Tibial nerve (tissue), 4 donors: ENCODE measurements at regions not wholly inside any gene's neighbourhood (a gene's known extent, or its start where the extent isn't known, plus 50 kb on each side); places are given as distances from the start of the nearest gene placed in this dataset.

Source experiments
- DNase-seq, 2 donors: peaks; one replicate each; pipeline ENCODE4 v3.0.0-alpha.2; 2019; ENCODE audit warnings: low spot score in 2 of 2
- H3K27ac ChIP-seq, 4 donors: fragments of 200-600 bp; sonication (generic) in 3 of 4; one replicate each; pipeline ENCODE4 v1.5.1; 2017 to 2019; ENCODE audit warnings: mild to moderate bottlenecking in 1 of 4
- H3K27me3 ChIP-seq, 2 donors: fragments of 200-600 bp; sonication (generic) in 1 of 2; one replicate each; pipeline versions ENCODE4 v1.5.1 to v1.6.0; 2017 to 2019
- H3K36me3 ChIP-seq, 3 donors: fragments of 200-600 bp; sonication (generic); one replicate each; pipeline ENCODE4 v1.5.1; 2018 to 2019
- H3K4me1 ChIP-seq, 4 donors: fragments of 200-600 bp; sonication (generic) in 3 of 4; one replicate each; pipeline ENCODE4 v1.5.1; 2017 to 2019
- H3K4me3 ChIP-seq, 4 donors: fragments of 200-600 bp; sonication (generic) in 3 of 4; one replicate each; pipeline ENCODE4 v1.5.1; 2017 to 2019; ENCODE audit warnings: mild to moderate bottlenecking in 1 of 4, moderate library complexity in 1 of 4
- H3K9me3 ChIP-seq, 4 donors: fragments of 200-600 bp; sonication (generic) in 3 of 4; one replicate each; pipeline ENCODE4 v1.5.1; 2017 to 2019
- CTCF ChIP-seq, 5 experiments: fragments of 200-600 bp in 3 of 5; fragments of 450-650 bp in 2 of 5; sonication (generic) in 3 of 5; IDR thresholded peaks; one replicate each; pipeline ENCODE4 v1.5.1; 2016 to 2019; ENCODE audit warnings: antibody characterized with exemption in 5 of 5, mild to moderate bottlenecking in 3 of 5, moderate library complexity in 2 of 5
- EP300 ChIP-seq, 2 donors: sonication (generic); formaldehyde crosslinking; IDR thresholded peaks; one replicate each; pipeline ENCODE4 v1.6.1; 2017; ENCODE audit warnings: antibody characterized with exemption in 2 of 2, mild to moderate bottlenecking in 1 of 2
- POLR2A ChIP-seq, 2 donors: fragments of 450-650 bp; IDR thresholded peaks; one replicate each; pipeline ENCODE4 v1.6.1; 2017; ENCODE audit warnings: antibody characterized with exemption in 2 of 2, mild to moderate bottlenecking in 2 of 2, moderate library complexity in 2 of 2
- WGBS, 2 donors: methylation state at CpG; one replicate each; pipeline ENCODE4 v1.1.5; 2018; 5-methylcytosine and 5-hydroxymethylcytosine counted together

- no peaks in the 10 kb centered on the region for H3K4me1 ChIP-seq
- H3K27ac ChIP-seq: no peak overlapping the region
- DNase-seq: no peak
- TF ChIP-seq EP300 (IDR thresholded peaks at IDR 0.05) (no peak), CTCF (IDR thresholded peaks at IDR 0.05) (no peak), POLR2A (IDR thresholded peaks at IDR 0.05) (no peak)
- H3K27me3 ChIP-seq: no peaks in the 10 kb centered on the region
- H3K9me3 ChIP-seq: no peaks in the 10 kb centered on the region
- no peak overlapping the region for H3K4me3 ChIP-seq
- H3K36me3 ChIP-seq: no peaks in the 10 kb centered on the region
- WGBS, 2 donors: 77 to 78% methylated on average over 6 of the region's 6 CpGs
Measured at GRCh38 chr9:21585756-21586752, 103.9 kb upstream of the IFNE start.

GRCh38 chr9:21589344-21590056 lies 107.4 kb upstream of the IFNE start:
- DNase-seq: no peak
- H3K4me3 ChIP-seq: no peak overlapping the region
- no peaks in the 10 kb centered on the region for H3K4me1 ChIP-seq
- no peaks in the 10 kb centered on the region for H3K27me3 ChIP-seq
- no peaks in the 10 kb centered on the region for H3K9me3 ChIP-seq
- no peaks in the 10 kb centered on the region for H3K36me3 ChIP-seq
- 51 to 52% methylated on average over 8 of the region's 8 CpGs for WGBS, 2 donors
- no peak for TF ChIP-seq EP300 (IDR thresholded peaks at IDR 0.05)
- no peak for TF ChIP-seq POLR2A (IDR thresholded peaks at IDR 0.05)
- TF ChIP-seq CTCF (IDR thresholded peaks at IDR 0.05): no peak
- no peak overlapping the region for H3K27ac ChIP-seq

- 95% methylated on average over 2 of the region's 2 CpGs for WGBS, 2 donors
- Histone ChIP-seq H3K4me1 (no peaks in the 10 kb centered on the region), H3K4me3 (no peak overlapping the region), H3K27ac (no peak overlapping the region), H3K27me3 (no peaks in the 10 kb centered on the region), H3K9me3 (no peaks in the 10 kb centered on the region), H3K36me3 (no peaks in the 10 kb centered on the region)
- no peak for DNase-seq
- TF ChIP-seq POLR2A (IDR thresholded peaks at IDR 0.05): no peak
- TF ChIP-seq CTCF (IDR thresholded peaks at IDR 0.05): no peak
Measured at GRCh38 chr9:21590058-21590996, 108.2 kb upstream of the IFNE start.

GRCh38 chr9:21591221-21592062 lies 109.3 kb upstream of the IFNE start:
- no peaks in the 10 kb centered on the region for H3K4me1 ChIP-seq
- TF ChIP-seq POLR2A (IDR thresholded peaks at IDR 0.05) (no peak), EP300 (IDR thresholded peaks at IDR 0.05) (peak in 1 of 2 donors; percentile 34)
- H3K9me3 ChIP-seq: no peaks in the 10 kb centered on the region
- no peak overlapping the region for H3K4me3 ChIP-seq
- no peak overlapping the region for H3K27ac ChIP-seq
- DNase-seq: peak; percentile 22 to 48
- no peaks in the 10 kb centered on the region for H3K36me3 ChIP-seq
- WGBS, 2 donors: 47 to 53% methylated on average over 5 of the region's 5 CpGs
- H3K27me3 ChIP-seq: no peaks in the 10 kb centered on the region

GRCh38 chr9:21592063-21592338 lies 109.9 kb upstream of the IFNE start:
- TF ChIP-seq POLR2A (IDR thresholded peaks at IDR 0.05): no peak
- no peak for TF ChIP-seq CTCF (IDR thresholded peaks at IDR 0.05)
- no peak for TF ChIP-seq EP300 (IDR thresholded peaks at IDR 0.05)

More at GRCh38 chr9:21592063-21592338, 109.9 kb upstream of the IFNE start:
- WGBS, 2 donors: 95 to 96% methylated on average over 3 of the region's 3 CpGs
- Histone ChIP-seq H3K36me3 (no peaks in the 10 kb centered on the region), H3K27ac (no peak overlapping the region), H3K9me3 (no peaks in the 10 kb centered on the region), H3K27me3 (no peaks in the 10 kb centered on the region), H3K4me3 (no peak overlapping the region), H3K4me1 (no peaks in the 10 kb centered on the region)
- DNase-seq: no peak
